NCI-H1092 (cell line): ENCODE measurements at regions not wholly inside any gene's neighbourhood (a gene's known extent, or its start where the extent isn't known, plus 50 kb on each side); places are given as distances from the start of the nearest gene placed in this dataset.
"Not testable (repeated sequence)": the region's sequence is repeated elsewhere in the genome, so short reads cannot be mapped to it uniquely, and the experiment has no call there.

Experiments
- DNase-seq: peaks from one replicate; lab custom pipeline; 2025; lab: John Stamatoyannopoulos, UW

DNA sequence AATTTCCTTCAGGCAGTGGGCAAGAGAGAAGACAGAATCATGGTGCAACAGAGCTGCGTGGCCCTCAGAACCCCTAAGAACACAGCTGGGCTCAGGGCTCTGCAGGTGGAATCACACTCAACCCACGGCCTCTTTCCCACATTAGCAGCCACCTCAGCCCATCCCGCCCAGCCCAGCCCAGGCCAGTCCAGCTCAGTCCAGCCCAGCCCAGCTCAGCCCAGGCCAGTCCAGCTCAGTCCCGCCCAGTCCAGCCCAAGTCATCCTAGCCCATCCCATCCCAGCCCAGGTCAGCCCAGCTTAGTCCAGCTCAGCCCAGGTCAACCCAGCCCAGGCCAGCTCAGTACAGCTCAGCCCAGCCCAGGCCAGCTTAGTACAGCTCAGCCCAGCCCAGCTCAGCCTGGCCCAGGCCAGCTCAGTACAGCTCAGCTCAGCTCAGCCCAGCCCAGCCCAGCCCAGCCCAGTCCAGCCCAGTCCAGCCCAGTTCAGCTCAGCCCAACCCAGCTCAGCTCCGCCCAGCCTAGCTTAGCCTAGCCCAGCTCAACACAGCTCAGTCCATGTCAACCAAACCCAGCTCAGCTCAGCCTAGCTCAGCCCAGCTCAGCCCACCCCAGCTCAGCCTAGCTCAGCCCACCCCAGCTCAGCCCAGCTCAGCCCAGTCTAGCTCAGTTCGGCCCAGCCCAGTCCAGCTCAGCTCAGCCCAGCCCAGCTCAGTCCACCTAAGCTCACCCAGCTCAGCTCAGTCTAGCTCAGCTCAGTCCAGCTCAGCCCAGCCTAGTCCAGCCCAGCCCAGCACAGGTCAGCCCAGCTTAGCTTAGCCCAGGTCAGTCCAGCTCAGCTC, 183.1 kb downstream of the TMEM121 start:
- no peak for DNase-seq

- DNase-seq: no peak
These were observed 184.0 kb downstream of the TMEM121 start for GRCh38 chr14:105710119-105711043.

- no peak for DNase-seq
These were observed 184.7 kb downstream of the TMEM121 start for GRCh38 chr14:105711044-105711620.

DNA sequence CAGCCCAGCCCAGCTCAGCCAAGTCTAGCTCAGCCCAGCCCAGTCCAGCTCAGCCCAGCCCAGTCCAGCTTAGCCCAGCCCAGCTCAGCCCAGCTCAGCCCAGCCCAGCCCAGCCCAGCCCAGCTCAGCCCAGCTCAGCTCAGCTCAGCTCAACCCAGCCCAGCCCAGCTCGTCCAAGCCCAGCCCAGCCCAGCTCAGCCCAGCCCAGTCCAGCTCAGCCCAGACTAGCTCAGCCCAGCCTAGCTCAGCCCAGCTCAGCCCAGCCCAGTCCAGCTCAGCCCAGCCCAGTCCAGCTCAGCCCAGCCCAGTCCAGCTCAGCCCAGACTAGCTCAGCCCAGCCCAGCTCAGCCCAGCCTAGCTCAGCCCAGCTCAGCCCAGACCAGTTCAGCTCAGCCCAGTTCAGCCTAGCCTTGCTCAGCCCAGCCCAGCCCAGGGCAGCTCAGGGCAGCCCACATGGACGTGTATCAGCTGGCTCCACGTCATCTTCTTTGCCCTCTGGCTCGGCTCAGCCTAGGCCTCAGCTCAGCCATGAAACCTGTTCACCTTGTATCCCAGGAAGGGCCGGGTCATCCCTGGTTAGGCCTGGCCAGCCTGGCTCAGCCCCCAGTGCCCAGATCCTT, 185.6 kb downstream of the TMEM121 start:
- no peak for DNase-seq

DNA sequence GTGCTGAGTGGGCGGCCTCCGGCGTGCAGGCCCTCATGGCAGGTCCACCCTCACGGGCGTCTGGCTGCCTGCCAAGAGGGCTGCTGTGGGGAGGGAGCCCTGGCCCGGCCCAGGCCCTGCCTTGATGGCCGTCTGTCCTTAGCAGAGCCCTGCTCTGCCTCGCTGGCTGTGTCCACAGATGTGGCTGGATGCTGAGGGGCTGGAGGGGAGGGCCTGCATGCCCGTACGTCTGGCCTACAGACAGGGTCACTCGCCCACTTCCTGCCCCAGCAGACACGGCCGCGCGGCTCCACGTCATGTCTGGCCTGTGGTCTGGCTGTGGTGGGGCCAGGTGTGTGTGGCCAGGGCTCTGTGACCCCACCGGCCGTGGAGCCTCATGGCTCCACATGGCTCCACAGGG, 186.3 kb downstream of the TMEM121 start:
- DNase-seq: not testable (repeated sequence)

- not testable (repeated sequence) for DNase-seq
These were observed 186.8 kb downstream of the TMEM121 start for GRCh38 chr14:105713160-105713559.

DNA sequence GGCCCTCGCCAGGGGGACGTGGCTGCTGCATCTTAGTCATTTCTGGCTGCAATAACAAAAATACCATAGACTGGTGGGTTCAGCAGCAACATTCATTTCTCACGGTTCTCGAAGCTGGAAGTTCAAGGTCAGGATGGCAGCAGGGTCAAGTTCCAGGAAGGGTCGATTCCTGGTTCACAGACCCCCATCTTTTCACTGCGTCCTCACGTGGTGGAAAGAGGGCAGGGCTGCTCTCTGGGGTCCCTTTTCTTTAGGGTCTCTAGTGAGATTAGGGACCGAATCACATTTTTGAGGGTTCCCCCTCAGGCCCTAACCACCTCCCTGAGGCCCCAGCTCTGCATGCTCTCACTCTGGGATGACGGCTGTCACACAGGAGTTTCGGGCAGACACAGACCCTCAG, 187.5 kb downstream of the TMEM121 start:
- DNase-seq: not testable (repeated sequence)

DNA sequence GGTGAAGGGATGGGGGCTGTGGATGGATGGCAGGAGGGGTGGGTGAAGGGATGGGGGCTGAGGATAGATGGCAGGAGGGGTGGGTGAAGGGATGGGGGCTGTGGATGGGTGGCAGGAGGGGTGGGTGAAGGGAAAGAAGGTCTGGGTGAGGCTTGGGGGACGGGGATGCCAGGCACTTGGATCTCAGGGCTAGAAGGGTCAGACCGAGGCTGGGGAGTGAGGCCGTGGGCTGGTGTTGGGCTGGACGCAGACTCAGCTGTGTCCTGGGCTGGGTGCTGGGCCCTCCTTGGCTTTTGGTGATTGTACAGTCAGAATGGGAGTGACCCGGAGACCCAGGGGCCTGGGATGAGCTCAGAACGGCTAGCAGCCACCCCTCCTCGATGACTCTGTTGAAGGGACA, 192.4 kb downstream of the TMEM121 start:
- not testable (repeated sequence) for DNase-seq

- DNase-seq: not testable (repeated sequence)
These were observed 193.7 kb downstream of the TMEM121 start for GRCh38 chr14:105720106-105720505.

DNA sequence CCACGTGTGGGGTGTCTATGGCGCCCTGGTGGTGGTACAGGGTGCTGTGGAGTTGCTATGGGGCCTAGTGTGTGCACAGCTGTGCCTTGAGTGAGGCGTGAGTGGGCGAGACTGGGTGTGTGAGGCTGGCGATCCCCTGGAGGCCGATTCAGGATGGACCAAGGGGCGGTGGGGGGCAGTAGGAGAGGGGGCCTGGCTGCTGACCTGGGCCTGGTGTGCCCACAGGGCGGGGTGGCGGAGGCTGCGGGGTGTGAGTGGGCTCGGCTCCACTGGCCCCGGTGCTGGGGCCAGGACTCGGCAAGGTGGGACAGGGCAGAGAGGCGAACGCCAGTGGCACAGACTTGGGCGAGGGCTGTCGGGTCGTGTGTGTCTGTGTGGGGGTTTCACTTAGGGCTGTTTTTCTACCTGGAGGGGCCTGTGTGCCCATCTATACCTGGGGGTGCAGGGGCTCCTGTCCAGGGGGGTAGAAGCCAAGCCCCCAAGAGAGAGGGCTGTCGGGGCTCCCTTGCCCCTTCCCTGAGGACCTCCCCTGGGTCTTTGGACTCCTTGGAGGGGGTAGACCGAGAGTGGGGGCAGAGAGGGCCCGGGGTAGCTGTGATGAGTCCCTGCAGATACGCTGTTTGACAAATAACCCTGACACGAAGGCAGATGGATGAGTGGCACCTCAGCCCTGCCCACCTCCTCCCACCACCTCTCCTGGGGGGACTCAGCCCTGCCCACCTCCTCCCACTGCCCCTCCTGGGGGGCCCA, 194.6 kb downstream of the TMEM121 start:
- not testable (repeated sequence) for DNase-seq

DNA sequence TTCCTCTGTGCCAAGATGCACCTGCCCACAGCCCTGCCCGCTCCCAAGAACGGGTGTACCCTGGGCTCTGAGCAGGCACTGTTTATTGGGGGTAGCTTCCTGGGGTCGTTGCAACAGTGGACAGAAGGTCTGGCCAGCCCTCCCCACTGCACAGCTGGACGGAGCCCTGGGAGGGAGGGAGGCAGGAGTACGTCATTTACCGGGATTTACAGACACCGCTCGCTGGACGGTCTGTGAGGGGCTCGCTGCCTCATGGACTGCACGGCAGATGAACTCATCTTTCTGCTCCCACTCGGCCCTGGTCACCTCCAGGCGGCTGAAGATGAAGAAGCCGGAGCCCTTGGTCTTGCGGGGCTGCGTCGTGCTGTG, 195.2 kb downstream of the TMEM121 start:
- DNase-seq: not testable (repeated sequence)

- DNase-seq: not testable (repeated sequence)
These were observed 195.8 kb downstream of the TMEM121 start for GRCh38 chr14:105721996-105722709.

DNA sequence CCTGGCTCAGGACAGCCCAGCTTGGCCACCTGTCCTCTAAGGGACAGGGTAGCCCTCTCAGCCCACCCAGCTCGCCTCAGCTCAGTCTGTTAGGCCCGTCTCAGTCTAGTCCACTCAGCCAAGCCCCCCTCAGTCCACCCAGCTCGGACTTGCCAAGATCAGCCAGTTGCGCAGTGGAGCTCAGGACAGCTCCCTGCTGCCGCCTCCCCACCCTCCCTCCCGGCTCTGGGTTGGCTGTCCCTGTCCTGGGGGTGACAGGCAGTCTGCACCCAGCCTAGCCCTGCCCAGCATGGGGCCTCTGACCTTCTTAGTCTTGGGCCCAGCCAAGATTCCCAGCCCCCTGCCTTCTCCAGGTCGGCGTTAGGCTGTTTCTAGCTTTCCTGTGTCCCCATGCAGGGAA, 196.9 kb downstream of the TMEM121 start:
- not testable (repeated sequence) for DNase-seq

GRCh38 chr14:105723776-105724175, 197.4 kb downstream of the TMEM121 start:
- not testable (repeated sequence) for DNase-seq

DNA sequence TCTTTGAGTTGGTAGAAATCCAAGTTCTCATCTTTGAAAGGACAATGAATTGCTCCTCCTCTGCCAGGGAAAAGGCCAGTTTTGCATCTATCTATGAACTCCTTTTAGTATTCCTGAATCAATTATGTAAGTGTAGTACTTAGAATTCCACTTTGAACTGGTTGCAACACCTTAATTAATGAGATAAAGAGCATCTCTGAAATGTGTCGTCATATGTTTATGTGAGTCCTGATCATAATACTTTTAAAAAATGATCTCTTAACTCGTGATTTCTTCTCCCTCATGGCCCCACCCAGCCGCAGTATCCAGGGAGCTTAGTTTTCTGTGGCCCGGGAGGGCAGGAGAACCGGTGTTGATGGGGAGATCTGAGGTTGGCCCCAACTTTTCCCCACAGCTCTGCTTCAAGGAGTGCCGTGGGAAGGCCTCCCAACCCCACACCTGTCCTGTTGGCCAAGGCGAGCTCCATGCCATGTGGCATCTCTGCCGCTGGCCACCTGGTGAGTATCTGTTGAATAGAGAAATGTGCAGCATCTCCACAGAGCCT, 203.5 kb downstream of the TMEM121 start:
- not testable (repeated sequence) for DNase-seq

DNA sequence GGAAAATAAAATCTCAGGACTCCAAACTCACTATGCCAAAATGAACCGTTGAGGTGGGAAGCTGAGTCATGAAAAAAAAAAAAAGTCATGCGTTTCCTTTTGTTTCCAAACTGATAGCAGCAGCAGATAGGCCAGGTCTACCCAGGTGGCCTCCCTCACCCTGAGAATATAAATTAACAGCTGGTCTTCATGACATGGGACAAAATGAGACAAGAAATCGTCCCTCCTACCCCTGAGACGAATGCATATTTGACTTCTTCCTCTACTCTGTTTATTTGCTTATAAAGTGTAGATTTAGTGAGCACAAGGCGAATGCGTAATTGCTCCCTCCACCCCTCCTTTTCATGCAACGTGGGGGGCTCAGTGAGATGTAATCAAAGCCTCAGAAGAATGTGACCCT, 204.3 kb downstream of the TMEM121 start:
- DNase-seq: not testable (repeated sequence)

- DNase-seq: not testable (repeated sequence)
These were observed 205.0 kb downstream of the TMEM121 start for GRCh38 chr14:105731221-105731985.

GRCh38 chr14:105733081-105734065, 207.0 kb downstream of the TMEM121 start:
- no peak for DNase-seq
